ENCODE measurements at regions not wholly inside any gene's neighbourhood (a gene's known extent, or its start where the extent isn't known, plus 50 kb on each side); places are given as distances from the start of the nearest gene placed in this dataset.
A peak's percentile ranks its signal among the peaks of the same experiment; 100 is the strongest.

DNA sequence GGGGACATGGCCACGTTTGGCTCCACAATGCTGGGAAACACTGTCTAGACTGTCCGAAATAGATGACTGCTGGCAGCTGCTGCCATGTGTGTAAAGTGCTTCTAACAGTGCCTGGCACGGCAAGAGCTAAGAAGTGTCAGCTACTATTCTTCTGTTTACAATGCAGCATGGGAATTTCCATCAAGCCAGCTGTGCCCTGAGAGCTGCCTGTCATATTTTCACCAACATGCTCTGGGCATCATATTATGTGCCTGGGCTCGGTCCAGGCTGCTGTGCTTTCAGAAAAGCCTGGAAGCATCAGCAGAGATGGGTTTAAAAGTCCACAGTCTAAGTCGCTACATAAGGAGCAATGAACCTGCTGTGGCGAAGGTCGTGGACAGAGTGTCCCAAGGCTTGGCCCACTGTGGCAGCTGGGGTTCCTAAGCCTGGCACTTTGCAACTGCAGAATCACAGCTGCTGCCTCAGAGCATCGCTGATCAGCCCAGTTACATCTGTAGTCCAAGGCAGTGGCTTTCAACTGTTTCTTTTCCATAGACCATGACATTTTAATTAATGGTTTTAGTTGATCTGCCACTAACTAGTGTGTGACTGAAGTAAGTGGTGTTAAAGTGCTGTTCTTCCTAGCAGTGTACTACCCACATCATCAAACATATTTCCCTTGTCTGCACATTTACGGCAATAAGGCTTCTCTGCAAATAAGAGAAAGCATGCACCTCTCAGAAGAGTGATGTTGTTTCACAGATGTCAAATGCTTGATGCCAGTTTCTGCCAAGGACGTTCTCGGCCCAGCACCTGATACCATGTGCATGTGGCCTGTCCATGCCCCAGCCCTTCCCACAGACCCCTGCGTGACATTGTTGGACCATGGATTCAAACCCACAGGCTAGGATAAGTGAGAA, 95.7 kb upstream of the C1QTNF9B start:
- no peaks in the 10 kb centered on the region for H3K36me3 ChIP-seq
- H3K4me1 ChIP-seq: peaks cover 0 to 9% (median 3%) of the 10 kb centered on the region in 4 donors
- no peak for ATAC-seq (ENCODE audit: low FRiP score in 2 of 2)
- H3K27ac ChIP-seq: no peak overlapping the region
- H3K27me3 ChIP-seq: no peaks in the 10 kb centered on the region
- no peak for TF ChIP-seq POLR2AphosphoS5 (IDR thresholded peaks at IDR 0.05)
- no peak for TF ChIP-seq POLR2A (IDR thresholded peaks at IDR 0.05)
- TF ChIP-seq EP300 (IDR thresholded peaks at IDR 0.05): no peak
- TF ChIP-seq, protein P1, sequence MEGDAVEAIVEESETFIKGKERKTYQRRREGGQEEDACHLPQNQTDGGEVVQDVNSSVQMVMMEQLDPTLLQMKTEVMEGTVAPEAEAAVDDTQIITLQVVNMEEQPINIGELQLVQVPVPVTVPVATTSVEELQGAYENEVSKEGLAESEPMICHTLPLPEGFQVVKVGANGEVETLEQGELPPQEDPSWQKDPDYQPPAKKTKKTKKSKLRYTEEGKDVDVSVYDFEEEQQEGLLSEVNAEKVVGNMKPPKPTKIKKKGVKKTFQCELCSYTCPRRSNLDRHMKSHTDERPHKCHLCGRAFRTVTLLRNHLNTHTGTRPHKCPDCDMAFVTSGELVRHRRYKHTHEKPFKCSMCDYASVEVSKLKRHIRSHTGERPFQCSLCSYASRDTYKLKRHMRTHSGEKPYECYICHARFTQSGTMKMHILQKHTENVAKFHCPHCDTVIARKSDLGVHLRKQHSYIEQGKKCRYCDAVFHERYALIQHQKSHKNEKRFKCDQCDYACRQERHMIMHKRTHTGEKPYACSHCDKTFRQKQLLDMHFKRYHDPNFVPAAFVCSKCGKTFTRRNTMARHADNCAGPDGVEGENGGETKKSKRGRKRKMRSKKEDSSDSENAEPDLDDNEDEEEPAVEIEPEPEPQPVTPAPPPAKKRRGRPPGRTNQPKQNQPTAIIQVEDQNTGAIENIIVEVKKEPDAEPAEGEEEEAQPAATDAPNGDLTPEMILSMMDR (IDR thresholded peaks at IDR 0.05): no peak
- peaks cover 0 to 4% (median 0%) of the 10 kb centered on the region in 4 donors for H3K9me3 ChIP-seq
- 77 to 82% methylated on average over 11 to 12 of the region's 12 CpGs for WGBS, 2 donors
- no peak for DNase-seq
- H3K4me3 ChIP-seq: no peak overlapping the region

DNA sequence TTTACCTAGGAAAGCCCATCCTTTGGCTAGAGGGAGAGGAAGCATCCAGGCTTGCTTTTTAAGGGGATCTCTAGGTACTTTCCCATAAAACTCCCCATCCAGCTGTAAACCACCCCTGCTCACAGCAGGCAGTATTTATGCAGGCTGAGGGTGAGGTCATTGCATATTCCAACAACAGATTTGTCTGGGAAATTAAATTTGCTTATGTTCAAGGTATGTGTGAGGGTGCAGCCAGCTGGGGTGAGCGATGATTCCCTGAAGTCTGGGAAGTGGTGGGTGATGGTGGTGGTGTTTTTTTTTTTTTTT, 96.3 kb upstream of the C1QTNF9B start:
- Histone ChIP-seq H3K27ac (no peak overlapping the region), H3K4me1 (peaks cover 0 to 9% (median 3%) of the 10 kb centered on the region in 4 donors), H3K9me3 (peaks cover 0 to 4% (median 0%) of the 10 kb centered on the region in 4 donors), H3K36me3 (no peaks in the 10 kb centered on the region), H3K4me3 (no peak overlapping the region), H3K27me3 (no peaks in the 10 kb centered on the region)
- WGBS, 2 donors: 83 to 100% methylated on average over 1 of the region's 1 CpG
- ATAC-seq (ENCODE audit: low FRiP score in 2 of 2): no peak
- TF ChIP-seq EP300 (IDR thresholded peaks at IDR 0.05) (no peak), POLR2A (IDR thresholded peaks at IDR 0.05) (no peak), POLR2AphosphoS5 (IDR thresholded peaks at IDR 0.05) (no peak)
- TF ChIP-seq, protein P1 (IDR thresholded peaks at IDR 0.05): no peak
- no peak for DNase-seq

DNA sequence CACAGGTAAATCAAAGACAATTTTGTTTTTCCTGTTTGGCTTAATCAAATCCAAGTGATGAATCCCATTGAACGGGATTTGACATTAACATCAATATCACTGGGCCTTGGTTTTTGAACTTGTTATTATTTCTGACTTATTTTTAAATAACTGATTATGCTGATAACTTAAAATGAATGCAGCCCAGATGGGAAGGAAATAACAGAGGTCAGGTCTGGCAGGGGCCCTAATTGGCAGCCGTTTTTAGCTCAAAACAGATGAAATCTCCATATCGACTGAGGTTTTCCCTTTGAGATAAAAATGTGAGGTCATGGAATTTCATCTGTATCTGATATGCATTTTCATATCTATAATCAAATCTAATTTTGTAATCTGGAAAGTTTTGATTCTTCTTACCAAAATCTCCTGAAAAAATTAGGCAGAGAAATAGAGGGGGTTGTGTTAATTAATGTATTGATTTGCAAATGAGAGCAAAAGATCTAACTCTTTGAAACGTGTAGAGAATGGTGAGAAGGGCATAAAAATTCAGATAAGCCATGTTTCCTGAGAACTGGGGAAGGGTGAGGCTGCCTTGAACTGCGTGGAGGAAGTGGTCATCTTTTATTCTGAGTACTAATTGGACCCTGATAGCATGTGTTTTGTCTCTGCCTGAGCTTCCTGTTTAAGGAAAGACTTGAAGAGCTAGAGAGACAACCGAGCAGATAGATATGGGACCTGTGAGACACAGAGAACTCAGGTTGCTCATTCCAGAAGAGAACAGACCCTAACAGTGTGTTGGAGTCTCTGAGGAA, 98.2 kb upstream of the C1QTNF9B start:
- H3K9me3 ChIP-seq: peaks cover 0 to 4% (median 0%) of the 10 kb centered on the region in 4 donors
- WGBS, 2 donors: 42 to 43% methylated on average over 6 of the region's 6 CpGs
- TF ChIP-seq POLR2A (IDR thresholded peaks at IDR 0.05) (no peak), EP300 (IDR thresholded peaks at IDR 0.05) (no peak), POLR2AphosphoS5 (IDR thresholded peaks at IDR 0.05) (no peak)
- TF ChIP-seq, protein P1 (IDR thresholded peaks at IDR 0.05): no peak
- no peaks in the 10 kb centered on the region for H3K27me3 ChIP-seq
- H3K4me1 ChIP-seq: peaks cover 0 to 9% (median 3%) of the 10 kb centered on the region in 4 donors
- no peak overlapping the region for H3K4me3 ChIP-seq
- DNase-seq (no peak), ATAC-seq (ENCODE audit: low FRiP score in 2 of 2) (no peak)
- H3K27ac ChIP-seq: peak overlapping the region; percentile 33 to 69 (median 52)
- no peaks in the 10 kb centered on the region for H3K36me3 ChIP-seq

DNA sequence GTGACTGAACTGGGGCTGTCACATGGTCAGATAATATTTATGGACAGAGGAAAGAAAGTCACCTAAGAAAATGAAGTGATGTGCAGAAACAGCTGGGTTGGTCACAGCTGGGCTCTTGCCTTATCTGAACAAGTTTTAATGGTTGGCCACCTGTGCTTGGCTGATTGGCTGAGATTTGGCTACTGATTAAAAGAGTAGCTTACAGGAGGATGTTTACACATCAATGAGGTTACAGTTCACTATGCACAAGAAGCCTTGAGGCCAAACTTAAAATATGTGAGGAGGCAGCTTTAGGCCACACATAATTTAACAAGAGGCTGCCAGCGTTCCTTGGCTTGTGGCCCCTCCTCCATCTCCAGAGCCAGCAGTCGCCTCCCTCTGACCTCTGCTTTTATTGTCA, 99.2 kb upstream of the C1QTNF9B start:
- DNase-seq (no peak), ATAC-seq (ENCODE audit: low FRiP score in 2 of 2) (no peak)
- Histone ChIP-seq H3K9me3 (peaks cover 0 to 4% (median 0%) of the 10 kb centered on the region in 4 donors), H3K4me3 (no peak overlapping the region), H3K36me3 (no peaks in the 10 kb centered on the region), H3K4me1 (peaks cover 0 to 9% (median 3%) of the 10 kb centered on the region in 4 donors), H3K27ac (peak overlapping the region in 2 of 4 donors; percentile 53 to 69), H3K27me3 (no peaks in the 10 kb centered on the region)
- 74 to 78% methylated on average over 2 of the region's 2 CpGs for WGBS, 2 donors
- TF ChIP-seq EP300 (IDR thresholded peaks at IDR 0.05) (no peak), POLR2AphosphoS5 (IDR thresholded peaks at IDR 0.05) (no peak), POLR2A (IDR thresholded peaks at IDR 0.05) (no peak)
- TF ChIP-seq, protein P1 (IDR thresholded peaks at IDR 0.05): no peak

Measured in upper lobe of left lung (tissue), 6 donors.